ENCODE measurements at regions not wholly inside any gene's neighbourhood (a gene's known extent, or its start where the extent isn't known, plus 50 kb on each side); places are given as distances from the start of the nearest gene placed in this dataset.

- H3K4me3 ChIP-seq (ENCODE audit: control insufficient read depth, low read depth, low read length), result no peak overlapping the region
- DNase-seq (ENCODE audit: low read depth), result peak; percentile 20
- no peak for TF ChIP-seq CTCF (conservative IDR thresholded peaks at IDR 0.05; ENCODE audit: control insufficient read depth, insufficient read depth, low read depth, low read length)
These were observed 401.5 kb upstream of the DIPK2B start for GRCh38 chrX:45602151-45602550.

GRCh38 chrX:45601052-45601451, 400.4 kb upstream of the DIPK2B start:
- H3K4me3 ChIP-seq (ENCODE audit: control insufficient read depth, low read depth, low read length), result no peak overlapping the region
- DNase-seq (ENCODE audit: low read depth), result no peak
- TF ChIP-seq CTCF (conservative IDR thresholded peaks at IDR 0.05; ENCODE audit: control insufficient read depth, insufficient read depth, low read depth, low read length), result no peak

GRCh38 chrX:45598861-45599260, 398.2 kb upstream of the DIPK2B start:
- H3K4me3 ChIP-seq (ENCODE audit: control insufficient read depth, low read depth, low read length), result no peak overlapping the region
- peak; percentile 22 for DNase-seq (ENCODE audit: low read depth)
- TF ChIP-seq CTCF (conservative IDR thresholded peaks at IDR 0.05; ENCODE audit: control insufficient read depth, insufficient read depth, low read depth, low read length), result no peak

- DNase-seq (ENCODE audit: low read depth), result peak; percentile 37
- TF ChIP-seq CTCF (conservative IDR thresholded peaks at IDR 0.05; ENCODE audit: control insufficient read depth, insufficient read depth, low read depth, low read length), result no peak
- H3K4me3 ChIP-seq (ENCODE audit: control insufficient read depth, low read depth, low read length), result no peak overlapping the region
These were observed 395.6 kb upstream of the DIPK2B start for GRCh38 chrX:45596188-45596808.

- H3K4me3 ChIP-seq (ENCODE audit: control insufficient read depth, low read depth, low read length), result no peak overlapping the region
- DNase-seq (ENCODE audit: low read depth), result no peak
- no peak for TF ChIP-seq CTCF (conservative IDR thresholded peaks at IDR 0.05; ENCODE audit: control insufficient read depth, insufficient read depth, low read depth, low read length)
These were observed 391.4 kb upstream of the DIPK2B start for GRCh38 chrX:45592101-45592500.

- no peak for TF ChIP-seq CTCF (conservative IDR thresholded peaks at IDR 0.05; ENCODE audit: control insufficient read depth, insufficient read depth, low read depth, low read length)
- DNase-seq (ENCODE audit: low read depth), result no peak
- H3K4me3 ChIP-seq (ENCODE audit: control insufficient read depth, low read depth, low read length), result no peak overlapping the region
These were observed 391.0 kb upstream of the DIPK2B start for GRCh38 chrX:45591650-45592049.

GRCh38 chrX:45584717-45585116, 384.0 kb upstream of the DIPK2B start:
- H3K4me3 ChIP-seq (ENCODE audit: control insufficient read depth, low read depth, low read length), result no peak overlapping the region
- TF ChIP-seq CTCF (conservative IDR thresholded peaks at IDR 0.05; ENCODE audit: control insufficient read depth, insufficient read depth, low read depth, low read length), result no peak
- no peak for DNase-seq (ENCODE audit: low read depth)
